HCT116 (cell line): ENCODE measurements at regions not wholly inside any gene's neighbourhood (a gene's known extent, or its start where the extent isn't known, plus 50 kb on each side); places are given as distances from the start of the nearest gene placed in this dataset.

ENCODE experiments used
- ATAC-seq: fragments of 200-7000 bp; cut with Tn5 transposase; 2 replicates; pipeline ENCODE4 v1.9.1; 2020; ENCODE audit warnings: mild to moderate bottlenecking, moderate library complexity
- BruUV-seq: library from RNA; stranded (reverse); fragments of 400-500 nt; replicated peaks from 2 replicates; lab custom pipeline; 2021; lab: Mats Ljungman, UMichigan
- CTCF ChIA-PET: fragments of 300-600 bp; sonication (Branson Sonifier 250); formaldehyde crosslinking; loops from one replicate; lab custom pipeline; 2021; ENCODE audit warnings: antibody characterized with exemption; lab: Charles Lee
- POLR2A ChIA-PET: fragments of 300-600, 350-600 bp; sonication (Branson Sonifier 250); formaldehyde crosslinking; loops from one replicate; lab custom pipeline; 2021; ENCODE audit warnings: antibody characterized with exemption; lab: Charles Lee
- RAD21 ChIA-PET, 2 experiments: fragments of 300-600 bp; sonication (Branson Sonifier 250); formaldehyde crosslinking; loops; one replicate each; lab custom pipeline; 2023; ENCODE audit warnings: low total read pairs in 2 of 2; ENCODE audit not compliant: uncharacterized antibody in 2 of 2, unreplicated experiment in 2 of 2, low non-redundant PET in 1 of 2; lab: Charles Lee
- DNase-seq: peaks from one replicate; pipeline ENCODE4 v3.0.0-alpha.2; 2010; ENCODE audit warnings: low read depth, low spot score
- H2AFZ ChIP-seq: fragments of 200-600 bp; shearing (Covaris generic), sonication (generic); 2 replicates; pipeline ENCODE4 v1.6.1; 2017; ENCODE audit warnings: low read depth, mixed run types, mixed read lengths, antibody characterized with exemption, low read length; ENCODE audit not compliant: poor library complexity, severe bottlenecking
- H3K27ac ChIP-seq: 2 replicates; pipeline ENCODE4 v1.5.1; 2012; ENCODE audit warnings: low read depth, low read length
- H3K27me3 ChIP-seq: fragments of 200-600 bp; sonication (generic); 2 replicates; pipeline ENCODE4 v1.6.1; 2016; ENCODE audit warnings: mixed run types, low read length, mixed read lengths; ENCODE audit not compliant: insufficient read depth
- H3K36me3 ChIP-seq, 2 experiments: fragments of 200-500 bp in 1 of 2; fragments of 200-600 bp in 1 of 2; sonication (Bioruptor generic) in 1 of 2; sonication (generic) in 1 of 2; 2 replicates each; pipeline versions ENCODE4 v1.5.1 to v1.6.1; 2014 to 2016; ENCODE audit warnings: low read length in 2 of 2, inconsistent platforms in 1 of 2, mixed read lengths in 1 of 2, mixed run types in 1 of 2; ENCODE audit not compliant: insufficient read depth in 2 of 2, control insufficient read depth in 1 of 2
- H3K4me1 ChIP-seq, 2 experiments: fragments of 200-600 bp in 1 of 2; sonication (generic) in 1 of 2; 2 replicates each; pipeline versions ENCODE4 v1.5.1 to v1.6.1; 2012 to 2017; ENCODE audit warnings: low read length in 2 of 2, inconsistent platforms in 1 of 2, mild to moderate bottlenecking in 1 of 2, mixed read lengths in 1 of 2, mixed run types in 1 of 2, moderate library complexity in 1 of 2; ENCODE audit not compliant: insufficient read depth in 2 of 2, control insufficient read depth in 1 of 2
- H3K4me2 ChIP-seq: fragments of 200-600 bp; sonication (generic); 2 replicates; pipeline ENCODE4 v1.6.1; 2017; ENCODE audit warnings: mixed run types, low read length, mixed read lengths
- H3K4me3 ChIP-seq, 2 experiments: fragments of 200-600 bp in 1 of 2; sonication (generic) in 1 of 2; replicated peaks in 1 of 2; 2 replicates each; pipeline ENCODE4 v1.5.1; 2011 to 2016; ENCODE audit warnings: low read length in 2 of 2, control low read depth in 1 of 2, low read depth in 1 of 2, mild to moderate bottlenecking in 1 of 2, mixed read lengths in 1 of 2, mixed run types in 1 of 2
- H3K79me2 ChIP-seq: fragments of 200-600 bp; sonication (generic); 2 replicates; pipeline ENCODE4 v1.6.1; 2017; ENCODE audit warnings: mild to moderate bottlenecking, mixed run types, low read length, moderate library complexity, mixed read lengths; ENCODE audit not compliant: insufficient read depth
- H3K9ac ChIP-seq: fragments of 200-600 bp; sonication (generic); 2 replicates; pipeline ENCODE4 v1.6.1; 2016; ENCODE audit warnings: low read length, mixed read lengths
- H3K9me2 ChIP-seq: fragments of 200-600 bp; sonication (generic), shearing (Covaris generic); 2 replicates; pipeline ENCODE4 v1.6.1; 2017; ENCODE audit warnings: mixed run types, mild to moderate bottlenecking, moderate library complexity; ENCODE audit not compliant: insufficient read depth
- H3K9me3 ChIP-seq, 2 experiments: fragments of 200-500 bp in 1 of 2; fragments of 200-600 bp in 1 of 2; sonication (Bioruptor generic) in 1 of 2; sonication (generic) in 1 of 2; 2 replicates each; pipeline ENCODE4 v1.6.1; 2014 to 2017; ENCODE audit warnings: low read length in 2 of 2, mixed read lengths in 2 of 2, inconsistent platforms in 1 of 2, low read depth in 1 of 2, mild to moderate bottlenecking in 1 of 2, mixed run types in 1 of 2, moderate library complexity in 1 of 2; ENCODE audit not compliant: control insufficient read depth in 1 of 2, insufficient read depth in 1 of 2
- H4K20me1 ChIP-seq: fragments of 200-600 bp; sonication (generic), shearing (Covaris generic); 2 replicates; pipeline ENCODE4 v1.6.1; 2017; ENCODE audit warnings: mixed run types, mild to moderate bottlenecking, moderate library complexity; ENCODE audit not compliant: insufficient read depth
- EGR1 ChIP-seq: IDR thresholded peaks from 2 replicates; pipeline ENCODE4 v1.6.1; 2012; ENCODE audit warnings: low read depth
- EZH2phosphoT487 ChIP-seq: fragments of 200-600 bp; IDR thresholded peaks from 2 replicates; pipeline ENCODE4 v1.6.1; 2018; ENCODE audit warnings: antibody characterized with exemption, borderline replicate concordance
- FOSL1 ChIP-seq: IDR thresholded peaks from 2 replicates; pipeline ENCODE4 v1.6.1; 2012; ENCODE audit warnings: low read depth
- JUND ChIP-seq: IDR thresholded peaks from 2 replicates; pipeline ENCODE4 v1.6.1; 2012
- POLR2A ChIP-seq: IDR thresholded peaks from 2 replicates; pipeline ENCODE4 v1.7.0; 2011; ENCODE audit warnings: borderline replicate concordance; ENCODE audit not compliant: insufficient read depth, insufficient read length; ENCODE audit errors: extremely low read depth
- RAD21 ChIP-seq: IDR thresholded peaks from 2 replicates; pipeline ENCODE4 v1.6.1; 2012; ENCODE audit warnings: low read depth, mild to moderate bottlenecking
- SIN3A ChIP-seq: IDR thresholded peaks from 2 replicates; pipeline ENCODE4 v1.6.1; 2012; ENCODE audit warnings: low read depth
- TCF7L2 ChIP-seq: IDR thresholded peaks from 2 replicates; pipeline ENCODE4 v1.7.0; 2011; ENCODE audit warnings: borderline replicate concordance, inconsistent platforms; ENCODE audit not compliant: insufficient read depth, insufficient read length; ENCODE audit errors: extremely low read depth
- YY1 ChIP-seq: IDR thresholded peaks from 2 replicates; pipeline ENCODE4 v1.6.1; 2011; ENCODE audit warnings: low read length, low read depth, moderate library complexity, mild to moderate bottlenecking; ENCODE audit not compliant: insufficient replicate concordance; ENCODE audit errors: extremely low read depth
- ZFX ChIP-seq: fragments of 450-650 bp; IDR thresholded peaks from 2 replicates; pipeline ENCODE4 v1.6.1; 2017
- ZNF274 ChIP-seq: fragments of 200-500 bp; sonication (Bioruptor generic); IDR thresholded peaks from 2 replicates; pipeline ENCODE4 v1.6.1; 2014; ENCODE audit warnings: mild to moderate bottlenecking, low read depth, low read length, inconsistent platforms
- intact Hi-C: fragments of 100-400 bp; cut with micrococcal nuclease; formaldehyde crosslinking; loops from 2 replicates; pipeline ENCODE4 v1.10.0; 2022
- TF ChIP-seq, protein P1 (sequence below): IDR thresholded peaks from 2 replicates; pipeline ENCODE4 v1.6.1; 2012; ENCODE audit warnings: low read depth
- TF ChIP-seq, protein P2 (sequence below), 3 experiments: fragments of 200-600 bp in 1 of 3; sonication (generic) in 1 of 3; IDR thresholded peaks in 2 of 3; conservative IDR thresholded peaks in 1 of 3; 2 replicates each; pipeline ENCODE4 v1.5.1; 2012 to 2017; ENCODE audit warnings: low read depth in 2 of 3, low read length in 2 of 3, antibody characterized with exemption in 1 of 3, borderline replicate concordance in 1 of 3, control low read depth in 1 of 3, mild to moderate bottlenecking in 1 of 3, mixed read lengths in 1 of 3, mixed run types in 1 of 3, moderate library complexity in 1 of 3; ENCODE audit not compliant: insufficient read depth in 1 of 3
- TF ChIP-seq, protein P3 (sequence below): IDR thresholded peaks from 2 replicates; pipeline ENCODE4 v1.6.1; 2012

DNA sequence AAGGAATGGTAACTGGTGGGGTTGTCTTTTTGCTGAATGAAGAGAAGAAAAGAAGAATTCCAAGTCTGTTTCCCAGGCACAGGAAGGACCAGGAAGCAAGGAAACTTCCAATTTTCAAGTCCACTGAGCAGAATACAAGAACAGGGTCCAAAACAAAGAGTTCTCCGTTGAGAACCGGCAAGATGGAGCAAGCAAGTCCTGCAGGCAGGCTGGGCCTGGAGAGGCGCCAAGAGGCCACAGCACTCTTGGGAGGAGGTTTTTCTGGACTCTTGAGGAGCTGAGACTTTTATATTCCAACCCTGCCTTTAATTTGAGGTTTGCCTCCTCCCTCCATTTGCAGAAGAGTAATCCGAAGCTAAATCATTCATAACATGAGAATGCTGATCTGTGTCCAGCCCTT, 224.5 kb downstream of the IKZF2 start:
- H3K4me1 ChIP-seq = peaks cover 0 to 15% of the 10 kb centered on the region in 2 experiments; a peak in 3 of 4 replicates
- ATAC-seq (no peak), DNase-seq (no peak)
- no peak overlapping the region for H3K4me2 ChIP-seq
- ChIA-PET RAD21 (no interaction called here), CTCF (no interaction called here), POLR2A (no interaction called here)
- H3K36me3 ChIP-seq = no peaks in the 10 kb centered on the region
- no peaks in the 10 kb centered on the region for H3K79me2 ChIP-seq
- H4K20me1 ChIP-seq = no peaks in the 10 kb centered on the region
- H3K9me2 ChIP-seq = no peaks in the 10 kb centered on the region
- no peaks in the 10 kb centered on the region for H3K9me3 ChIP-seq
- H3K4me3 ChIP-seq = no peak overlapping the region
- BruUV-seq = no TSS peak
- TF ChIP-seq FOSL1 (no peak), ZNF274 (no peak), JUND (no peak), EZH2phosphoT487 (no peak), POLR2A (no peak), TCF7L2 (no peak)
- TF ChIP-seq, protein P1, sequence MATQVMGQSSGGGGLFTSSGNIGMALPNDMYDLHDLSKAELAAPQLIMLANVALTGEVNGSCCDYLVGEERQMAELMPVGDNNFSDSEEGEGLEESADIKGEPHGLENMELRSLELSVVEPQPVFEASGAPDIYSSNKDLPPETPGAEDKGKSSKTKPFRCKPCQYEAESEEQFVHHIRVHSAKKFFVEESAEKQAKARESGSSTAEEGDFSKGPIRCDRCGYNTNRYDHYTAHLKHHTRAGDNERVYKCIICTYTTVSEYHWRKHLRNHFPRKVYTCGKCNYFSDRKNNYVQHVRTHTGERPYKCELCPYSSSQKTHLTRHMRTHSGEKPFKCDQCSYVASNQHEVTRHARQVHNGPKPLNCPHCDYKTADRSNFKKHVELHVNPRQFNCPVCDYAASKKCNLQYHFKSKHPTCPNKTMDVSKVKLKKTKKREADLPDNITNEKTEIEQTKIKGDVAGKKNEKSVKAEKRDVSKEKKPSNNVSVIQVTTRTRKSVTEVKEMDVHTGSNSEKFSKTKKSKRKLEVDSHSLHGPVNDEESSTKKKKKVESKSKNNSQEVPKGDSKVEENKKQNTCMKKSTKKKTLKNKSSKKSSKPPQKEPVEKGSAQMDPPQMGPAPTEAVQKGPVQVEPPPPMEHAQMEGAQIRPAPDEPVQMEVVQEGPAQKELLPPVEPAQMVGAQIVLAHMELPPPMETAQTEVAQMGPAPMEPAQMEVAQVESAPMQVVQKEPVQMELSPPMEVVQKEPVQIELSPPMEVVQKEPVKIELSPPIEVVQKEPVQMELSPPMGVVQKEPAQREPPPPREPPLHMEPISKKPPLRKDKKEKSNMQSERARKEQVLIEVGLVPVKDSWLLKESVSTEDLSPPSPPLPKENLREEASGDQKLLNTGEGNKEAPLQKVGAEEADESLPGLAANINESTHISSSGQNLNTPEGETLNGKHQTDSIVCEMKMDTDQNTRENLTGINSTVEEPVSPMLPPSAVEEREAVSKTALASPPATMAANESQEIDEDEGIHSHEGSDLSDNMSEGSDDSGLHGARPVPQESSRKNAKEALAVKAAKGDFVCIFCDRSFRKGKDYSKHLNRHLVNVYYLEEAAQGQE = no peak
- intact Hi-C loops = no loop called here
- no peak overlapping the region for H3K27ac ChIP-seq
- H2AFZ ChIP-seq = no peak overlapping the region
- H3K27me3 ChIP-seq = no peaks in the 10 kb centered on the region
- H3K9ac ChIP-seq = no peak overlapping the region

DNA sequence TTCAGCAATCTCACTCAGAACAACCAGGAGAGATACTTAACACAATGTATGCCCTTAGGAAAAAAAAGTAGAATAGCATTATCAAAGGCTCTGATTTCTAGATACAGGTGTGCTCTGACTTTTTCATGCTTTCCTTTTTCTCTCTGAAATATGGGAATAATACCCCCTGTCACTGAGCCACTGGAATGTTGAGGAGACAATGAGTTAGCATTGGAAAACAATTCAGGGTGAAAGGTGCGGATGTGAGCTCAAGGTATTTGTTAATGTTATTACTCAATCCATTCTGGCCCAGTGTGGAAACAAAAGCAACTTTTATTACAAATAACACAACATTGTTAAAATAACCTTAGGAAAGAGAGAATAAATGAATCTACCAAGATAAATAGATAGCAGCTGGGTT, 228.0 kb downstream of the IKZF2 start:
- H4K20me1 ChIP-seq = no peaks in the 10 kb centered on the region
- POLR2A ChIA-PET = no interaction called here
- H3K9me2 ChIP-seq = no peaks in the 10 kb centered on the region
- no peak overlapping the region for H3K9ac ChIP-seq
- no peak overlapping the region for H3K4me2 ChIP-seq
- no TSS peak for BruUV-seq
- intact Hi-C loops = no loop called here
- no peak overlapping the region for H3K4me3 ChIP-seq
- no peaks in the 10 kb centered on the region for H3K27me3 ChIP-seq
- H3K4me1 ChIP-seq = peaks cover 0 to under 1% of the 10 kb centered on the region in 2 experiments; a peak in 2 of 4 replicates
- TF ChIP-seq ZFX (no peak), EGR1 (no peak), YY1 (no peak), SIN3A (no peak), EZH2phosphoT487 (no peak), RAD21 (no peak)
- TF ChIP-seq, protein P2, sequence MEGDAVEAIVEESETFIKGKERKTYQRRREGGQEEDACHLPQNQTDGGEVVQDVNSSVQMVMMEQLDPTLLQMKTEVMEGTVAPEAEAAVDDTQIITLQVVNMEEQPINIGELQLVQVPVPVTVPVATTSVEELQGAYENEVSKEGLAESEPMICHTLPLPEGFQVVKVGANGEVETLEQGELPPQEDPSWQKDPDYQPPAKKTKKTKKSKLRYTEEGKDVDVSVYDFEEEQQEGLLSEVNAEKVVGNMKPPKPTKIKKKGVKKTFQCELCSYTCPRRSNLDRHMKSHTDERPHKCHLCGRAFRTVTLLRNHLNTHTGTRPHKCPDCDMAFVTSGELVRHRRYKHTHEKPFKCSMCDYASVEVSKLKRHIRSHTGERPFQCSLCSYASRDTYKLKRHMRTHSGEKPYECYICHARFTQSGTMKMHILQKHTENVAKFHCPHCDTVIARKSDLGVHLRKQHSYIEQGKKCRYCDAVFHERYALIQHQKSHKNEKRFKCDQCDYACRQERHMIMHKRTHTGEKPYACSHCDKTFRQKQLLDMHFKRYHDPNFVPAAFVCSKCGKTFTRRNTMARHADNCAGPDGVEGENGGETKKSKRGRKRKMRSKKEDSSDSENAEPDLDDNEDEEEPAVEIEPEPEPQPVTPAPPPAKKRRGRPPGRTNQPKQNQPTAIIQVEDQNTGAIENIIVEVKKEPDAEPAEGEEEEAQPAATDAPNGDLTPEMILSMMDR (IDR thresholded peaks at IDR 0.05 in 2 of 3, conservative IDR thresholded peaks at IDR 0.05 in 1 of 3; ENCODE audit: borderline replicate concordance in 1 of 3, insufficient read depth in 1 of 3, low read depth in 2 of 3, low read length in 2 of 3) = no peak
- TF ChIP-seq, protein P3, sequence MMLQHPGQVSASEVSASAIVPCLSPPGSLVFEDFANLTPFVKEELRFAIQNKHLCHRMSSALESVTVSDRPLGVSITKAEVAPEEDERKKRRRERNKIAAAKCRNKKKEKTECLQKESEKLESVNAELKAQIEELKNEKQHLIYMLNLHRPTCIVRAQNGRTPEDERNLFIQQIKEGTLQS = no peak
- RAD21 ChIA-PET = no interaction called here
- DNase-seq (no peak), ATAC-seq (no peak)
- no peak overlapping the region for H2AFZ ChIP-seq
- H3K27ac ChIP-seq = no peak overlapping the region
- CTCF ChIA-PET = no interaction called here
- H3K9me3 ChIP-seq = no peaks in the 10 kb centered on the region
- no peaks in the 10 kb centered on the region for H3K79me2 ChIP-seq
- H3K36me3 ChIP-seq = no peaks in the 10 kb centered on the region
